Vagina (tissue), 2 donors: ENCODE measurements at regions not wholly inside any gene's neighbourhood (a gene's known extent, or its start where the extent isn't known, plus 50 kb on each side); places are given as distances from the start of the nearest gene placed in this dataset.

ENCODE experiments used
- DNase-seq, 2 donors: peaks; one replicate each; pipeline ENCODE4 v3.0.0-alpha.2; 2017; ENCODE audit errors: extremely low spot score in 2 of 2
- H3K27ac ChIP-seq: fragments of 200-600 bp; sonication (generic); one replicate; pipeline ENCODE4 v1.5.1; 2019
- H3K27me3 ChIP-seq: fragments of 200-600 bp; sonication (generic); one replicate; pipeline ENCODE4 v1.5.1; 2019
- H3K36me3 ChIP-seq, 2 donors: fragments of 200-600 bp; sonication (generic); one replicate each; pipeline ENCODE4 v1.5.1; 2017 to 2019
- H3K4me1 ChIP-seq: fragments of 200-600 bp; sonication (generic); one replicate; pipeline ENCODE4 v1.5.1; 2019
- H3K4me3 ChIP-seq, 2 donors: fragments of 200-600 bp; sonication (generic); 1 replicate in 1 of 2; 2 replicates in 1 of 2; pipeline ENCODE4 v1.5.1; 2016 to 2019
- H3K9me3 ChIP-seq: fragments of 200-600 bp; sonication (generic); one replicate; pipeline ENCODE4 v1.5.1; 2019
- POLR2A ChIP-seq, 2 donors: fragments of 450-650 bp; IDR thresholded peaks; one replicate each; pipeline ENCODE4 v1.6.1; 2017; ENCODE audit warnings: antibody characterized with exemption in 2 of 2, mild to moderate bottlenecking in 2 of 2, moderate library complexity in 2 of 2
- POLR2AphosphoS5 ChIP-seq, 2 donors: sonication (generic); formaldehyde crosslinking; IDR thresholded peaks; one replicate each; pipeline ENCODE4 v1.9.0; 2017; ENCODE audit warnings: antibody characterized with exemption in 2 of 2, mild to moderate bottlenecking in 2 of 2, low read depth in 1 of 2; ENCODE audit not compliant: insufficient read depth in 1 of 2
- intact Hi-C: fragments of 100-400 bp; cut with DNase I; formaldehyde crosslinking; loops from one replicate; pipeline ENCODE4 v1.15.1; 2023
- TF ChIP-seq, protein P1 (sequence below), 3 experiments: fragments of 450-650 bp in 2 of 3; fragments of 200-600 bp in 1 of 3; sonication (generic) in 1 of 3; IDR thresholded peaks; one replicate each; pipeline ENCODE4 v1.5.1; 2017 to 2019; ENCODE audit warnings: antibody characterized with exemption in 3 of 3, mild to moderate bottlenecking in 2 of 3, moderate library complexity in 2 of 3

DNA sequence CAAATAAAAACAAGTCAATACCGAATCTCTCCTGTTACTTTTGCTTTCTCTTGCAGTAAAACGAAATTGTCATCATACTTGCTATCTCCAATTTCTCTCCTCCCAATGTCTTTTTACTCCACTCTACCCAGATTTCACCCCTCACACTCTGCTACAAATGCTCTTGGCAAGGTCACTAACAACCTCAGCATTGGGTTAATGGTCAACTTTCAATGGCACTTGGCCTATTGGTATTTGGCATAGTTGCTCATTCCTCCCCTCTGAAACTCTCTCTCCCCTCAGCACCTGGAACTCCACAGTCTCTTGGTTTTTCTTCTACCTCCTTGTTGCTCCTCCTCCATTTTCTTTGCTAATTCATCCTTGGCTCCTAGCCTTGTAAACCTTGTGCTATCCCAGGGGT lies 367.3 kb downstream of the PTPRU start:
- intact Hi-C loops = no loop called here
- Histone ChIP-seq H3K27me3 (no peaks in the 10 kb centered on the region), H3K4me3 (no peak overlapping the region), H3K36me3 (no peaks in the 10 kb centered on the region), H3K4me1 (no peaks in the 10 kb centered on the region), H3K9me3 (no peaks in the 10 kb centered on the region), H3K27ac (no peak overlapping the region)
- no peak for DNase-seq
- TF ChIP-seq, protein P1, sequence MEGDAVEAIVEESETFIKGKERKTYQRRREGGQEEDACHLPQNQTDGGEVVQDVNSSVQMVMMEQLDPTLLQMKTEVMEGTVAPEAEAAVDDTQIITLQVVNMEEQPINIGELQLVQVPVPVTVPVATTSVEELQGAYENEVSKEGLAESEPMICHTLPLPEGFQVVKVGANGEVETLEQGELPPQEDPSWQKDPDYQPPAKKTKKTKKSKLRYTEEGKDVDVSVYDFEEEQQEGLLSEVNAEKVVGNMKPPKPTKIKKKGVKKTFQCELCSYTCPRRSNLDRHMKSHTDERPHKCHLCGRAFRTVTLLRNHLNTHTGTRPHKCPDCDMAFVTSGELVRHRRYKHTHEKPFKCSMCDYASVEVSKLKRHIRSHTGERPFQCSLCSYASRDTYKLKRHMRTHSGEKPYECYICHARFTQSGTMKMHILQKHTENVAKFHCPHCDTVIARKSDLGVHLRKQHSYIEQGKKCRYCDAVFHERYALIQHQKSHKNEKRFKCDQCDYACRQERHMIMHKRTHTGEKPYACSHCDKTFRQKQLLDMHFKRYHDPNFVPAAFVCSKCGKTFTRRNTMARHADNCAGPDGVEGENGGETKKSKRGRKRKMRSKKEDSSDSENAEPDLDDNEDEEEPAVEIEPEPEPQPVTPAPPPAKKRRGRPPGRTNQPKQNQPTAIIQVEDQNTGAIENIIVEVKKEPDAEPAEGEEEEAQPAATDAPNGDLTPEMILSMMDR (IDR thresholded peaks at IDR 0.05) = no peak
- no peak for TF ChIP-seq POLR2AphosphoS5 (IDR thresholded peaks at IDR 0.05; ENCODE audit: insufficient read depth in 1 of 2, low read depth in 1 of 2)
- no peak for TF ChIP-seq POLR2A (IDR thresholded peaks at IDR 0.05)

DNA sequence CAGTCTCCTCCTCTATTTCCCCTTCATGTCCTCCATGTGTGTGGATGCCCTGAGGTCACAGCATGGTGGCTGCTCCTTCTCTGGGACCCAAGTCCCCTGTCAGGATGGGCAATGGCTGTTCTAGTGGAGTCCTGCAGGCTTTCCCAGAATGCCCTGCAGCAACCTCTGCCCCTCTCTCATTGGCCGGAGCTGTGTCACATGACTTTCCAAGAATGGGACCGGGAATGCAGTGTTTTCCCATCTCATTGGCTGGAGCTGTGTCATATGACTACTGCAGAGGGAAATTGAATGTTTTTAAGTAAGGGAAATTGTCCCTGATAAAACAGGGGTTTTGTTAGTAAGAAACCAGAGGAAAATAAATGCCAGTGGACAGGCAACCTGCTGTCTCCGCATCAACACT lies 365.9 kb downstream of the PTPRU start:
- intact Hi-C loops = no loop called here
- no peak for DNase-seq
- Histone ChIP-seq H3K36me3 (no peaks in the 10 kb centered on the region), H3K4me3 (no peak overlapping the region), H3K9me3 (no peaks in the 10 kb centered on the region), H3K27ac (no peak overlapping the region), H3K27me3 (no peaks in the 10 kb centered on the region), H3K4me1 (no peaks in the 10 kb centered on the region)
- TF ChIP-seq POLR2A (IDR thresholded peaks at IDR 0.05) (no peak), POLR2AphosphoS5 (IDR thresholded peaks at IDR 0.05; ENCODE audit: insufficient read depth in 1 of 2, low read depth in 1 of 2) (no peak)
- TF ChIP-seq, protein P1 (IDR thresholded peaks at IDR 0.05) = no peak

DNA sequence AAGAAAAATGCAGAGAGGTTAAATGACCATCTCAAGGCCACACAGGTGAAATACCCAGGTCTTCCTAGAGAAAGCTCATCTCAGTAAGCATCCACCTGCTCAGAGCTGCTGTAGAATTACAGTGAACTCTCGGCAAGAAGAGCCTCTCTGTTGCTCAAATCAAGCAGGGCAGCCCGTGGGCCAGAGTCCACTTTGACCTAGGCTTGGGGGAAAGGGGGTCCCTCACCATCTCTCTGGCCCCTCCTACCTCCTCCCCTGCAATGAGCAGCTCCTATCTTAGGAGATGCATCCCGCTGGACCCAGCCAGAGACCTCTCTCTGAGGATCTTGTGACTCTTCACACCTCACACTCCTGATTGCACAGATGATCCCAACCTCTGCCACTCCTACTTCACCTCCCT lies 364.7 kb downstream of the PTPRU start:
- TF ChIP-seq POLR2A (IDR thresholded peaks at IDR 0.05) (no peak), POLR2AphosphoS5 (IDR thresholded peaks at IDR 0.05; ENCODE audit: insufficient read depth in 1 of 2, low read depth in 1 of 2) (no peak)
- TF ChIP-seq, protein P1 (IDR thresholded peaks at IDR 0.05) = no peak
- H3K4me1 ChIP-seq = no peaks in the 10 kb centered on the region
- no peaks in the 10 kb centered on the region for H3K27me3 ChIP-seq
- no peaks in the 10 kb centered on the region for H3K36me3 ChIP-seq
- H3K4me3 ChIP-seq = no peak overlapping the region
- no peaks in the 10 kb centered on the region for H3K9me3 ChIP-seq
- intact Hi-C loops = no loop called here
- H3K27ac ChIP-seq = no peak overlapping the region
- no peak for DNase-seq

DNA sequence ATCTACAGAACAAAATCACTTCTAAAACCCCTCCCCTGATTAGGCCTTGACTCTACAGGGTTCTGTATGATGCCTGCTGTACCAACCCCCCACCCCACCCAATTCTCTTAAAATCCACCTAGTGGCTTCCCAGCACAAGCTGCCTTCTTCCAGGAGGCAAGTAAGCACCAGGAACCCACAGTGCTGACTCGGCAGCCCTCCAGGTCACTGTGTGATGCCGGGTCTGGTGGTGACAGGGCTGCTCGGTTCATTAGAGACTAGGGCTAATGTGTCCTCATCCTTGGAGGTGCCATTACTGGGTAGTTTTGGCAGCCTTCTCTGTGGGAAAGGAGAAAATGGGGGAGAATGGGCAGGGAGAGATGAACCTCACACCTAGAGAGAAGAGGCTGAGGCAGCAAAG lies 363.5 kb downstream of the PTPRU start:
- Histone ChIP-seq H3K9me3 (no peaks in the 10 kb centered on the region), H3K27ac (no peak overlapping the region), H3K36me3 (no peaks in the 10 kb centered on the region), H3K4me1 (no peaks in the 10 kb centered on the region), H3K4me3 (no peak overlapping the region), H3K27me3 (no peaks in the 10 kb centered on the region)
- DNase-seq = no peak
- TF ChIP-seq POLR2A (IDR thresholded peaks at IDR 0.05) = no peak
- no peak for TF ChIP-seq POLR2AphosphoS5 (IDR thresholded peaks at IDR 0.05; ENCODE audit: insufficient read depth in 1 of 2, low read depth in 1 of 2)
- TF ChIP-seq, protein P1 (IDR thresholded peaks at IDR 0.05) = no peak
- intact Hi-C loops = no loop called here

DNA sequence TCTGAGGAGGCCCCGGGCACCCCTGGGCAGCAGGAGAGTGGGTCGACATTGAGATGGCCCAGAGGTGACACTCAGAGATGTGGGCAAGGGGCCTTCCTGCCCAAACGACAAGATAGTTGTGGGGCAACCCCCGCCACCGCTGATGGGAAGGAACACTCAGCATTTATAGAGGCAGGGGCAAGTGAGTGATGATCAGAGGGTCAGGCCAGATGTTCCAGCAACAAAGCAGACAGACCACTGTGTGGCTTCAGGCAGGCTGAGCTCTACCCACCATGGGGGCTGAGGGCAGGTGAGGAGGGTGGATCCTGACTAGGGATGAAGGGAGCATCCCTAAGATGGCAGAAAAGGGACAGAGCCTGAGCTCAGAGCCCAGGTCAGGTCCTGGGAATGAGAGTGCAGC lies 362.7 kb downstream of the PTPRU start:
- Histone ChIP-seq H3K27me3 (no peaks in the 10 kb centered on the region), H3K4me1 (no peaks in the 10 kb centered on the region), H3K27ac (no peak overlapping the region), H3K9me3 (no peaks in the 10 kb centered on the region), H3K36me3 (no peaks in the 10 kb centered on the region), H3K4me3 (no peak overlapping the region)
- DNase-seq = no peak
- TF ChIP-seq POLR2AphosphoS5 (IDR thresholded peaks at IDR 0.05; ENCODE audit: insufficient read depth in 1 of 2, low read depth in 1 of 2) (no peak), POLR2A (IDR thresholded peaks at IDR 0.05) (no peak)
- TF ChIP-seq, protein P1 (IDR thresholded peaks at IDR 0.05) = no peak
- intact Hi-C loops = no loop called here
